Prostate gland (tissue), 2 donors: ENCODE measurements at regions not wholly inside any gene's neighbourhood (a gene's known extent, or its start where the extent isn't known, plus 50 kb on each side); places are given as distances from the start of the nearest gene placed in this dataset.

Experiments
- DNase-seq: peaks from one replicate; pipeline ENCODE4 v3.0.0-alpha.2; 2019; ENCODE audit warnings: low spot score
- H3K27ac ChIP-seq, 2 donors: fragments of 200-600 bp; sonication (generic); 2 replicates each; pipeline ENCODE4 v1.5.1; 2017 to 2019
- H3K27me3 ChIP-seq: fragments of 200-600 bp; sonication (generic); replicated peaks from 2 replicates; pipeline ENCODE4 v1.5.1; 2019; ENCODE audit not compliant: insufficient read depth
- H3K36me3 ChIP-seq, 2 donors: fragments of 200-600 bp; sonication (generic); 1 replicate in 1 of 2; 2 replicates in 1 of 2; pipeline versions ENCODE4 v1.5.1 to v1.8.1; 2017 to 2019
- H3K4me1 ChIP-seq: fragments of 200-600 bp; sonication (generic); replicated peaks from 2 replicates; pipeline ENCODE4 v1.5.1; 2019
- H3K4me3 ChIP-seq, 2 donors: fragments of 200-600 bp; sonication (generic); 2 replicates each; pipeline ENCODE4 v1.5.1; 2017 to 2019
- H3K9me3 ChIP-seq: fragments of 200-600 bp; sonication (generic); 2 replicates; pipeline ENCODE4 v1.5.1; 2017
- POLR2A ChIP-seq: fragments of 450-650 bp; IDR thresholded peaks from one replicate; pipeline ENCODE4 v1.6.1; 2016; ENCODE audit warnings: antibody characterized with exemption, mild to moderate bottlenecking
- POLR2AphosphoS5 ChIP-seq: sonication (generic); formaldehyde crosslinking; IDR thresholded peaks from one replicate; pipeline ENCODE4 v1.6.1; 2017; ENCODE audit warnings: antibody characterized with exemption
- WGBS: methylation state at CpG from one replicate; pipeline ENCODE4 v1.1.5; 2018; 5-methylcytosine and 5-hydroxymethylcytosine counted together
- intact Hi-C: fragments of 100-400 bp; cut with DNase I; formaldehyde crosslinking; loops from one replicate; pipeline ENCODE4 v1.14.2; 2022
- TF ChIP-seq, protein P1 (sequence below), 4 experiments: fragments of 200-600 bp in 2 of 4; fragments of 450-650 bp in 2 of 4; sonication (generic) in 2 of 4; IDR thresholded peaks; 1 replicate in 3 of 4; 2 replicates in 1 of 4; pipeline ENCODE4 v1.5.1; 2016 to 2019; ENCODE audit warnings: antibody characterized with exemption in 4 of 4, mild to moderate bottlenecking in 2 of 4, moderate library complexity in 2 of 4

DNA sequence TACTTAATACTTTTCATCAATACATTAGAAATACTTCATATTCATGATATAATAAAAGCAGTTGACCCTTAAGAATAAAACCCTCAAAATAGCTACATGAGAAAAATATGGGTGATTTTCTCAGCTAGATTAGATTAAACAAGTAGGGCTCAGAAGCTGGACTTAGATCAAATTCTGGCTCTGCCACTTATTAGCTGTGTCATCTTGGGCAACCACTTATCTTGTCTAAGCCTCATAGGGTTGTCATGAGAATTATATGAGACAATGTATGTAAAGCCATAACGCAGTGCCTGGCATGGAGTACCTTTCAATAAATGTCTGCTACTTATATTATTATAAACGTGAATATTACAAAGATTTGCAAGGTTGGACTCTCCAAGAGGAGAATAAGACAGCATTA, 84.3 kb upstream of the PGRMC2 start:
- 95% methylated on average over 2 of the region's 2 CpGs for WGBS
- Histone ChIP-seq H3K9me3 (no peaks in the 10 kb centered on the region), H3K36me3 (no peaks in the 10 kb centered on the region), H3K4me1 (no peaks in the 10 kb centered on the region), H3K27ac (no peak overlapping the region), H3K27me3 (no peaks in the 10 kb centered on the region), H3K4me3 (no peak overlapping the region)
- TF ChIP-seq POLR2AphosphoS5: no peak
- no peak for TF ChIP-seq POLR2A
- TF ChIP-seq, protein P1, sequence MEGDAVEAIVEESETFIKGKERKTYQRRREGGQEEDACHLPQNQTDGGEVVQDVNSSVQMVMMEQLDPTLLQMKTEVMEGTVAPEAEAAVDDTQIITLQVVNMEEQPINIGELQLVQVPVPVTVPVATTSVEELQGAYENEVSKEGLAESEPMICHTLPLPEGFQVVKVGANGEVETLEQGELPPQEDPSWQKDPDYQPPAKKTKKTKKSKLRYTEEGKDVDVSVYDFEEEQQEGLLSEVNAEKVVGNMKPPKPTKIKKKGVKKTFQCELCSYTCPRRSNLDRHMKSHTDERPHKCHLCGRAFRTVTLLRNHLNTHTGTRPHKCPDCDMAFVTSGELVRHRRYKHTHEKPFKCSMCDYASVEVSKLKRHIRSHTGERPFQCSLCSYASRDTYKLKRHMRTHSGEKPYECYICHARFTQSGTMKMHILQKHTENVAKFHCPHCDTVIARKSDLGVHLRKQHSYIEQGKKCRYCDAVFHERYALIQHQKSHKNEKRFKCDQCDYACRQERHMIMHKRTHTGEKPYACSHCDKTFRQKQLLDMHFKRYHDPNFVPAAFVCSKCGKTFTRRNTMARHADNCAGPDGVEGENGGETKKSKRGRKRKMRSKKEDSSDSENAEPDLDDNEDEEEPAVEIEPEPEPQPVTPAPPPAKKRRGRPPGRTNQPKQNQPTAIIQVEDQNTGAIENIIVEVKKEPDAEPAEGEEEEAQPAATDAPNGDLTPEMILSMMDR (IDR thresholded peaks at IDR 0.05): no peak
- DNase-seq: no peak
- intact Hi-C loops: no loop called here

DNA sequence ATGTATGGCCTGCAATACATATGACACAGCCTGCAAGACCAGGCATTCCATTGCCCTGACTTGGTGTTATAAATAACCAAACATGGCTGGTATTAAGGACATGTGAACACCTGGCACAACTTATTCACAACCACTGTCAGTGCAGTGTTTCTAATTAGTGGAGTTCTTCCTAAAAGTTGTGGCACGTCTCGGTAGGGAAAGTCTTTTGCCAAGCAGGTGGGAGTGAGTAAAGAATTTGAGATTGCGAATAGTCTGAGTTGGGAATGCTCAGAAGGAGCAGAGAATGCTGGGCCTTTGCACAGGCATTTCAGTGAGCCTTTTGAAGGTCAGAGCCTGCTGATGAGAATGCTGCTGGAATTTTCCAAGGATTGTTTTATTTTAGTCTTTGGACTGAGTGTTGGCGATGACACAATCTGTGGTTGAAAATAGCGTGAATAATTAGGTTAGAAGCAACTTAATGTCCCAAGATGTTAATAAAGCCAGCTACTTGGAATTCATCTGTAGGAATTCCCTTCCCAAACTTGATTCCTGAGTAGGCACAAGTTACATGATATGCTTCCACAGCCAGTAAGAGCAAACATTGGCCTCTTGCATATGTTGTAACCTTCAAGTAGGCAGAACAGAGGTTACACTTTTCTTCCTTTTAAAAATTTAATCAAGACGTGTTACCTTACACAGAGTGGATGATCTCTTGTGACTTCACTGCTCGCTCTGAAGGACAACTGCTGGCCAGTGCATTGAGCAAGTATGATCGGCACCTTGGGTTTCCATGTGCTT, 83.6 kb upstream of the PGRMC2 start:
- no peaks in the 10 kb centered on the region for H3K27me3 ChIP-seq
- H3K27ac ChIP-seq: no peak overlapping the region
- intact Hi-C loops: no loop called here
- DNase-seq: no peak
- 85% methylated on average over 8 of the region's 8 CpGs for WGBS
- H3K4me3 ChIP-seq: no peak overlapping the region
- TF ChIP-seq POLR2AphosphoS5: no peak
- TF ChIP-seq, protein P1 (IDR thresholded peaks at IDR 0.05): no peak
- no peak for TF ChIP-seq POLR2A
- no peaks in the 10 kb centered on the region for H3K4me1 ChIP-seq
- no peaks in the 10 kb centered on the region for H3K36me3 ChIP-seq
- H3K9me3 ChIP-seq: no peaks in the 10 kb centered on the region

DNA sequence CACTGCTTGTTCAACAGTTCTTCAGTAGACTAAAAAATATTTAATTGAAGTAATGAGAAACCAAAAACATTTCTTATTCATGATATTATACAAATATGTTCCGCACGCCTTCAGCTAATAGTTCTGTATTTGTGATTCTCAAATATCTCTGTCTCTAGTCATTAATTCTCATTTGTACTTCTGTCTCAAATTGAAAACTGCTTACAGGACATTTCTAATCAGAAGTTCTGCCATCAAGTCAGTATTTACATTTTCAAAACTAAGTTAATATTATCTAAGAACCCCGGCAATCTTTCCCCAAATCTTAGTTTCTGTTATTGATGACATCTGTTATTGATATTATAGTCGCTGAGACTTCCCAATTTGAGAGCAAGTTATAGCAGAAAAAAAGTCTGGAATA, 78.6 kb upstream of the PGRMC2 start:
- TF ChIP-seq POLR2A (no peak), POLR2AphosphoS5 (no peak)
- TF ChIP-seq, protein P1 (IDR thresholded peaks at IDR 0.05): no peak
- H3K27me3 ChIP-seq: no peaks in the 10 kb centered on the region
- no peak for DNase-seq
- intact Hi-C loops: no loop called here
- no peak overlapping the region for H3K27ac ChIP-seq
- 96% methylated on average over 4 of the region's 4 CpGs for WGBS
- H3K9me3 ChIP-seq: no peaks in the 10 kb centered on the region
- no peaks in the 10 kb centered on the region for H3K4me1 ChIP-seq
- no peaks in the 10 kb centered on the region for H3K36me3 ChIP-seq
- no peak overlapping the region for H3K4me3 ChIP-seq

DNA sequence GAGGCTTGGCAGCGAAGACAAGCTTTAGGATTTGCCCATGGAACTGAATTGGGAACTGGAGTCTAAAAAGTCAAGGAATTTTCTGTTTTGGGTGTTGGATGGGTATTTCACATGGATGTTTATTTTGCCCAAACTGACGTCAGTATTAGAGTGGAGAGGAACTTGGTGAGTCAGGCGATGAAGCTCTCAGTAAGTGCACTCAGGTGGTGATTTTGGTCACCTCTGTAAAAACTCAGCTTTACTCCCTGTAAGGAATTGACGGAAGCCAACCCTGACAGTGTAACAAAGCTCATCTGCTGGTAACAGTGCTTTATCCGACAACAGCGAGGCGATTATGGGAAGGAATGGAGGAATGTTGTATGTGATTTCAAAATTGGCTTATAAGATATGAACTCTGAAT, 77.0 kb upstream of the PGRMC2 start:
- TF ChIP-seq, protein P1 (IDR thresholded peaks at IDR 0.05): no peak
- no peak for TF ChIP-seq POLR2AphosphoS5
- TF ChIP-seq POLR2A: no peak
- H3K36me3 ChIP-seq: no peaks in the 10 kb centered on the region
- no peak for DNase-seq
- H3K4me1 ChIP-seq: no peaks in the 10 kb centered on the region
- H3K27me3 ChIP-seq: no peaks in the 10 kb centered on the region
- no peak overlapping the region for H3K4me3 ChIP-seq
- H3K27ac ChIP-seq: no peak overlapping the region
- intact Hi-C loops: no loop called here
- H3K9me3 ChIP-seq: no peaks in the 10 kb centered on the region
- WGBS: 90% methylated on average over 7 of the region's 7 CpGs

DNA sequence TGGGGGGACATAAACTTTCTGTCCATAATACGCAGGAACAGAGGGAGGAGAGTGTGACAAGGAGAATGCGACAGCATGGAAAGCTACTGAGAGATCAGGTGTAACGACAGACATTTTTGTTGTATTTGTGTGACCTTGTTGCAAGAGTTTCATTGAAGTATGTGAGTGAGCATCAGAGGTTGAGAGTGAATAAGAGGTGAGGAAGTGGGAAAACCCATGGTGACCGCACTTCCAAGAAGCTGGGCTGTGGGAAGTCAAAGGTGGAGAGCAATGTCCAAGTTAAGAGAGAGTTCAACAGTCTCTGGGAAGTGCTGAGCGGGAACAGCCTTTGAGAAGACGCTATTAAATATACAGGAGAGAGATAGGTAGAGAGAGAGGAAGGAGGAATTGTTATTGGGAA, 76.4 kb upstream of the PGRMC2 start:
- Histone ChIP-seq H3K9me3 (no peaks in the 10 kb centered on the region), H3K27ac (no peak overlapping the region), H3K36me3 (no peaks in the 10 kb centered on the region), H3K4me1 (no peaks in the 10 kb centered on the region), H3K27me3 (no peaks in the 10 kb centered on the region), H3K4me3 (no peak overlapping the region)
- DNase-seq: no peak
- 97% methylated on average over 6 of the region's 6 CpGs for WGBS
- TF ChIP-seq, protein P1 (IDR thresholded peaks at IDR 0.05): no peak
- no peak for TF ChIP-seq POLR2AphosphoS5
- no peak for TF ChIP-seq POLR2A
- intact Hi-C loops: no loop called here
